HUDEP-2 (cell line): ENCODE measurements at regions not wholly inside any gene's neighbourhood (a gene's known extent, or its start where the extent isn't known, plus 50 kb on each side); places are given as distances from the start of the nearest gene placed in this dataset.
A peak's percentile ranks its signal among the peaks of the same experiment; 100 is the strongest.

ENCODE experiments used
- DNase-seq, 76 experiments: peaks; one replicate each; lab custom pipeline; 2025; ENCODE audit not compliant: unreplicated experiment in 76 of 76; lab: John Stamatoyannopoulos, UW

DNA sequence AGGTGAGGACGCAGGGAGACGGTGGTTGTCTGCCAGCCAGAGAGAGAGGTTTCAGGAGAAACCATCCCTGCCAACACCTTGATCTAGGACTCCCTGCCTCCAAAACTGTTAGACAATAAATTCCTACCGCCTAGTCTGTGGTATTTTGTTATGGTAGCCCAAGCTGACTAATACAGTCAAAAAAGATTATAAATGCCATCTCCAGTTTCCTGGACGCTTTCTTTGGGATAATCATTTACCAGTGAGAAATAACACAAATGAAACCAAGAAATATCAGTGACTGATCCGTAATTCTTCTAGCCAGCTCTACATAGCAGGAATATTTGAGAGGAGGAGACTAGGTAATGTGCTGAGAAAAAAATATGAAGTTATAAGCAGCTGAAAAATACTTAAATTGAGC lies 707.8 kb upstream of the LMCD1 start:
- DNase-seq = no peak

DNA sequence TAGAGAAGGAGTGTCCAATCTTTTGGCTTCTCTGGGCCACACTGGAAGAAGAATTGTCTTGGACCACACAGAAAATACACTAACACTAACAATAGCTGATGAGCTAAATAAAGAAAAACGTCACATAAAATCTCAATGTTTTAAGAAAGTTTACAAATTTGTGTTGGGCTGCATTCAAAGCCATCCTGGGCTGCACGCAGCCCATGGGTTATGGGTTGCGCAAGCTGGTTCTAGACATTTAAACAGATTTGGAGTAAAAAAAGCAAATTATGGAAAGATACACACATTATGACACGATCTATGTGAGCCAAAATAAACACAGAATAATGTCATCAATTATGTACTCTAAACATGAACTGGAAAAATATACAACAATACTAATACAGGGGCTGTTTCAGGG lies 703.3 kb upstream of the LMCD1 start:
- DNase-seq = no peak

DNA sequence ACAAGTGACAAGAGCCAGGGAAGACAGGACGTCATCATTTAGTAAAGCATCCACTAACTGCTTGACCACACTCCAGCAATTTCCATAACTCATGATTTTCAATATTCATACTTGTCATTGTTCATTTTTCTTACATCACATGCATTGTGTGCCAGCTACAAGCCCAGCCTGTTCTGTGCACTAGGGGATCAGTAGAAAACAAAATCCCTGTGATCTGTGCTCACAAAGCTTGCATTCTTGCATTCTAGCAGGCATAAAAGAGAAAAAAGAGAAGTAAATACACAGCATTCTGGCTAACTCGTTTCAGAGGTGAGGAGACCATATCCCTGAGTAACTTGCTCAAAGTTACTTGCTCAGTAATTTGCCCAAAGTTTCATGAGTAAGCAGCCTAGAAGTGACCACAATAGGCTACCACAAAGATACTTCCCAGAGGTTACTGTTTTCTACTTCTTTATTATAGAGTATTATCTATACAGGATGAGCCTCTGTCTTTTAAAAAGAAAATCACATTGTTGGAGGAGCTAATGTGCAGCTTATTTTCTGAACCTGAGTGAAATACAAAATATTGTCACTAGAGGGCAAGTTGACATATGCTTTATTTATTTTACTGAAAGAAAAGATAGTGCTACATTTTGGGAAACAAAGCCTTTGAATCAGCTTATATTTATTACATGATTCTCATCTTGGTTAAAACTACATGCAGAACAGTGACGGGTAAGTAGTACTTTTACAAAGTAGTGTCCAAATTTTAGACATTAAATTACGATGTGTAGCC lies 701.4 kb upstream of the LMCD1 start:
- no peak for DNase-seq

DNA sequence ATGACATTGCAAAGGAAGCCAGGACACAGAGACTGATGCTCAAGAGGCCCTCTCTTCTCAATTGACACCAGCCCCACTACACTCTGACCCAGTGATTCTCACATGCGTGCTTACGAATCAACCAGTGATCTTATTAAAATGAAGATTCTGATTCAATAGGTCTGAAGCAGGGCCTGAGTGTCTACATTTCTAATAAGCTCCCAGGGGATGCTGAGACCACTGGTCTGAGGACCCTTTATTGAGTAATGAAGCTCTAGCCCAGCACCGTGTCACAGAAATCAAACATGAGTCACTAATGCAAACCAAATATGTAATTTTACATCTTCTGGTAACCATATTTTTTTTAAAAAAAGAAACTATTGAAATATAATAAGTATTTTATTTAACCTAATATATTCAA lies 689.1 kb upstream of the LMCD1 start:
- no peak for DNase-seq

DNA sequence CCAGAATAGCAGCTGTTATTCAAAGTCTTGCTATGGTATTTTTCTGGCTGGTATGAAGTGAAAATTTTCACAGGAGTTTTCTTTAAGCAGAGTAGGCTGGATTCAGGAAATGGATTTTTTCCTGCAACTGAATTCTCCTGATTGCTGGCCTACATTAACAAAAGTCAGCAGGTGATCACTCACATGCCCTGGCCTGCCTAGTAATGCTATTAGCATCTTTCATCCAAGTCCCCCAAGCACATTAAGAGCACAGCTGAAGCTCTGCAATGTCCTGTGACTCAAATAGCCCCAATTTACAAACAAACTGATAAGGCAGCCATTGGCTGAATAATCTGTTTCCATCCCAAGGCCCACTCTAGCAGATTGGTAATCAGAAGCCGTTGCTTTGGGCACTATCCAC lies 688.3 kb upstream of the LMCD1 start:
- DNase-seq = no peak

DNA sequence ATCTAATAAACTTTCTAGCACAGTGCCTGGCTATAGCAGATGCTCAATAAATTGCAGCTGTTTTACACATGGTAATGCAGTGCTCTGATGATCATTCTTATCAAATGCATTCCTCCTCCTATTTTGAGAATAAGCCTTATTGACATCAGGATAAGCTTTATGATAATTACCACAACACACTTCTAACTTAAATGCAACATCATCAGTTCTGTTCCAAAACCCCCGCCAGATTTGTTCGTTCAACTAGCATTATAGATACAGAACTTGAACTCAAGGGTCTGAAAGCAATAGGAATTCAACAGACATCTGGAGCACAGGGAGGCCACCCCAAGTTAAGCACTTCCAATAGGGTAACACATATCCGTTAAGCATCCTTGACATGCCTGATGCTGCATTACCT lies 684.4 kb upstream of the LMCD1 start:
- no peak for DNase-seq

DNA sequence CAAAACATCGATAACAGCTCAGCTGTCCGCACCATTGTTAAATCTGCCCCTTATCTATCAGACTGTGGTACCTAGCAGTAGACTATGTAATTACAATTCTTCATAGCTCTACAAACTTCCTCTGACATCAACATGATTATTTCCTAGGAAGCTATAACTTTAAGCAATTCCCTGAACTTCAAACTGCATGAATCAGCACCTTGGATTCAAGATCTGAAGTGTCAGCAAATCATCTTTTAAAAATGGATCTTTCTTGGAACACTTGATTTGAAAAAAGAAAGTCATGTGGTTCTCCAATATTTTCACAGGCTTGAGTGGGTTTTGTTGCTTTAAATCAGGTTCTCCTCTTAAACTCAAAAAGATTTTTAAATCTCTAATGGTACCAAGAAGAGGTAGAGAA lies 680.7 kb upstream of the LMCD1 start:
- no peak for DNase-seq

DNA sequence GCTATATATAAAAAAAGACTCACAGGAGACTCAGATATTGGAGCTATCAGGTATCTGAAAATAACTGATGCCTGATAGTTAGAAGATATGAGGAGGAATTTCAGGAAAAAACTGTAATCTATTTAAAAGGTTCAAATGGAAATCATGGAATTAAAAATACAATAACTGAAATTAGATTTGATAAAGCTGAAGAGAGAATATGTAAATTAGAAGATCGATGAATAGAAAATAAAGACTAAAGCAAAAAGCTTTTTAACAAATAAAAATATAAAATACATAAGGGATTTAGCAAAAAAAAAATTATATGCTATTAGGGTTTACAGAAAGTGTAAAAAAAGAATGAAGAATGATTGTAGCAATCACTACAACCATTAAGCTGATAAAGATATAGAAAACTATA lies 679.8 kb upstream of the LMCD1 start:
- DNase-seq = no peak

DNA sequence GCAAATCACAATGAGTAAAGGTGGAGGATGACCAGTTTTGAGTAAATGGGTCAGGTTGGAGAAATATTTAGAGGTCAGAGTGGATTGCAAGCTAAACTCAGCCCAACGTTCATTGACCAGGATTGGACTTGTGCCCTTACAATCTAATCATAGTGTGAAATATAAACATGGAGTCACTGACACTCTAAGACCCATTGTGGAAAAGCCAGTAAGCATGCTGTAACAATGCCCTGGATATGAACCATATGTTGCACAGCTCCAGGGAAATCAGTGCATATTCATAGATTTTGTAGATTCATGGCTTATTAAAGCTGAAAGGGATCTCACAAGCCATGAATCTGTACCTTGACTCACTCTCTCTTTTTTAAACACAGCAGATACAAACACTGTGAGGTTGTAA lies 660.2 kb upstream of the LMCD1 start:
- no peak for DNase-seq

DNA sequence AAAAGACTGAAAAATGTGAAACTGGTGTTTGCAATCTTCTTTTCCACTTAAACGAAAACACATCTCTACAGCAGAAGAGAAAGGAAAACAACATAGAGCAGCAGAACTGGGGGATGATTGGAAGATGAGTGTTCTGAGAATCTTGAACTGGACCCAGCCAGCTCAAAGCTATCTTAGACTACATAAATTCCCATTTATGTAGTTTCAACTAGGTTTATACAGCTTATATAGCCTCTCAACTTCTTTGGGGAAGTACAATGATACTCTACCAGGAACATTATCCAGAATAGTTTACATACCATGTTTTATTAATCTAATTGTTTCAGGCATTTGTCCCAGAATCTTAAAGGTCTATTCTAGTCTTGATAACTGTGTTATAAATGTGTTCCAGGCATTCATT lies 658.2 kb upstream of the LMCD1 start:
- no peak for DNase-seq

DNA sequence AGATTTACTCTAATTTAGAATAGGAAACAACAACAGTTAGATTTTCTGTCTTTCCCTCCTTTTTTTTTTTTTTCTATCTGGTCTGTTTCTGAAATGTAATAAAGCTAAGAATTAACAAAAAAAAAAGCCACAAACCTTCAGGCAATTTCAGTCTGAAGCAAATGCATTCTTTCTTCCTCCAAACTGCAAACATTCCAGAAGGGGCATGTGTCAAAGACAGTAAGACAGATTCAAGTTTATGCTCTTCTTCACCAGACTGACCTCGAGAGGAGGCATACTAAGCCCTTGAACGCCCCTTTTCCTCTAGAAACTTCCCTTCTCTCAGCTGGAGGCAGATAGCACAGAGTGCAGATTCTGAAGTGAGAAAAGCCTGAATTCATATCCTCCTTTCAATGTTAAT lies 654.6 kb upstream of the LMCD1 start:
- no peak for DNase-seq

DNA sequence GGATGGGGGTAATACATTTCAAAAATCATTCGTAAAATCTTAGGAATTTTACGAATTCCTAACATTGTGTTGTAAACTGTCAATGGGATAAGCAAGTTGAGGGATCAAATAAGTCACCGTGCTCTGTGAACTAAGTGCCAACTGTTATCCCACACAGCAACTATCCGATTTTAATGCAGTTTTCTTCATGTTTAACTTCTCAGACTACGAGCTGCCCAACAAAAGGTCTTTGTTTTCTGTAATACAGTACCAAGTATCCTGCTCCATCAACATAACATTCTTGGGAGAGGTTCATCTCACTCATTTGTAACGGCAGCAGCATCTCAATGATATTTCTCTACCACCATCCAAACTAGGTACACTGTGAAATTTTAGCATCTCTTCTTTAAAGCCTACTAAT lies 654.1 kb upstream of the LMCD1 start:
- DNase-seq = no peak

DNA sequence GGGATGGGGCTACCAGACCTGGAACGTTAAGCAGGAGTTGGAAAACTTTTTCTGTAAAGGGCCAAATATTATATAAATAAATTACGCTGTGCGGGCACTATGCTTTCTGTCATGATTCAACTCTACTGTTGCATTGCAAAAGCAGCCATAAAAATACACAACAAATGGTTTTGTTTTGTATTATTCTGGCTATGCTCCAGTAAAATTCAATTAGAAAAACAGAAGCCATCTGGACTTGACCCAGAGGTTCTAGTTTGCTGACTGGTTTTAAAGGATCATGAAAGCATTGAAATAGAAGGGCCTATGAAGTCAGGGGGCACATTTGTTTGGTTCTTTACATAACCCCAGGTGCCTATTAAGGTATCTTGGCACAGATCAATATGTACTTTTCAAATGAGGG lies 647.4 kb upstream of the LMCD1 start:
- no peak for DNase-seq

DNA sequence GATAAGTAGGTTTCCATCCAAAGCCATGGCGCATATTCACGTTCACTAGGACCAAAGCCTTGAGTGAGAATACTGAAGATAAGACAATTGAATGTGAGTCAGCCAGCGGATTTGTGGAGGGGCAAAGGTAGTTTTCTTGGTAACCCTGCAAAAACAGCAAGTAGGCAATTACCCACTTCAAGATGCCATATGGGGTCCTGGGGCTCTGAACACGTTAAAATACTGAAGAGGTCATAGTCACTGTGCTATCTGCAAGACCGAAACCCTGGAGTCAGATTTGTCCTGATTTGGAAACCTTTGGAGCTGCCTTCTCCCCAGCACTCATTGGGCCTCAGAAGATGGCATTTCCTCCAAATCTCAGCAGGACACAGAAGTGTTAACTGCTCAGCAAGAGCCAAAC lies 646.9 kb upstream of the LMCD1 start:
- no peak for DNase-seq

DNA sequence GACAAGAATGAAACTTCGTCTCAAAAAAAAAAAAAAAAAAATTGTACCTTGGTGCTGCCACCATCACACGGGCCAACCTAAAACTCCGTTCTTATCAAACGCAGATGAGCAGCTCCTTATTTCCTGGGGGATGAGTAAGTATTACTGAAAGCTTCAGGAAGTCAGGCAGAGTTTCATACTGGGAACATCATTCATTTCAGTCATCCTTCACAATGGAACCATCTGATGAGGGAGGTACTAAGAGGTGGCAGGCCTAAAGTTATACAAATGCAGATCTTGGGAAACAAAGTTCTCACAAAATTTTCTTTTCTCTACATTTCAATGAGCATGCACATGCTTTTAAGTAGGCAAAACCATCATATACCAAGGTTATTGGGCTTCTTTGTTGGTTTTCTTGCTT lies 636.0 kb upstream of the LMCD1 start:
- DNase-seq = no peak

DNA sequence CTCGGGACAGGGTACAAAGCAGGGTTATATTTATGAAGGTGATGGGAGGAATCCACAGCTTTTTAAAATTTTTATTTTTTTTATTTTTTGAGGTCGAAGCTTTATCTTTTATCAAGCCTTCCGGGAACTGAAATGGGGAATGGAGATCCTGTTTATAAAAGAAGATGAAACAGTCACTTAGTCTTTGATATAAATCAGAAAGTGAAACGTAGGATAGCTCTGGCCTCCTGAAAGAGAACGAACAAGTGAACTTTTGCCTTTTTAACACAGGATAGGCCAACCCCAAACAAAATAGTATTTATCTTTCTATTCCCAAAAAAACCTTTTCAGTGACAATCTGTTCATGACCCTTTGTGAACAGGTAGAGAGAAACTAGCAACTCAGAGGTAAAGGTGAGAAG lies 634.0 kb upstream of the LMCD1 start:
- no peak for DNase-seq

DNA sequence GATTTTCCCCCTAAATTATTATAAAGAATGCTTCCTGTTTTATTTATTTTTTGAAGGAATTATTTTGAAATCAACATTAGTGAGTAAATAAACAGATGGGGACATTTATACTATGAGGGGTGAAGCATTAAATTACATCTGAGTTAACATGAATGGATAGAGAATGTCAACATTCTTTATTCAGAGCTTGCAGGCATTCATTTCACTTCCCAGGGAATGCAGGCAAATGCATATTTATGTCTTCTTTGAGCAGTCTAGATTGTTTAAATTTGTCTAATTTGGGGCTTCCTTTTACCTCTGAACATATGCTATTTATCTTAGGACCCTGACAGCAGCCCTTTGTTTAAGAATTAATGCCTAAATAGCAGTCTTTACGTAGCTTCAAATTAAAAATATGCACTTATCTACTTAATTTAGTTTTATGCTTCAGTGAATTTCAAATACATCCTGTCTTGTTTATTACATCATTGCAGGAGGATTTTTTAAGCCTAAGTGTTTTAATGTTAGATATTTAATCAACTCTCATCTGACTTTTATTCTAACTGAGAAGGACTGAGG lies 630.5 kb upstream of the LMCD1 start:
- no peak for DNase-seq

DNA sequence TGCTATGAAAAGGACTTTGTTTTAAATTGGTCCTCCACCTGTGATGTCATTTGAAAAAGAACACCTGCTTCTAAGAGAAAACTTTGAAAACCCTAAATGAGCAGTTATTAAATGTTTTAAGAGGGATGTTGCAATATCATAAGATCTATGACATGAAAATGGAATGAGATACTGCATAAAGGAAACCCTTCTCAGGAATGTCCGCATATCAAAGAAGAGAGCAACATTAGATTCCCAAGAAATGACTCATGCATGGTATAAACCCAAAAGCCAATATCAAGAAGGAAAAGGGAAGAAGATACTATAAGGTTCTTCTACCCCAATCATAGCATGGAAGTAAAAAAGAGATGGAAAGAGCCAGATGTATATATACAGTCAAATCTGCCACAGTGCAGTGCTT lies 627.5 kb upstream of the LMCD1 start:
- DNase-seq = no peak

DNA sequence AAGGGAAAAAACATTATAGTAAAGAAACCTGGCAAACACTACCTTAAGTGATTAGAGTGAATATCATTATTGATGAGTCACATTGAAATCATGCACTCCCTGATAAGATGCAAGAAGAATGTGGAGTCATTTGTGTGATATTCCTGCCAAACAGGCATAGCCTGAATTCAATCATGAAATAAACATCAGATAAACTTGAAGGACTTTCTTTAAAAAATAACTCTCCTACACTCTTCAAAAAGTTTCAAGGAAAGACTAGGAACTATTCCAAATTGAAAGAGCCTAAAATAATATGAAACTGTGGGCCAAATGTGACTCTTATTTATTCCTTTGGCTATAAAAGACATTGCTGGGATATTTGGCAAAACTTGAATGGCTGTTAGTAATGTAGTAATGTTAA lies 625.7 kb upstream of the LMCD1 start:
- no peak for DNase-seq

DNA sequence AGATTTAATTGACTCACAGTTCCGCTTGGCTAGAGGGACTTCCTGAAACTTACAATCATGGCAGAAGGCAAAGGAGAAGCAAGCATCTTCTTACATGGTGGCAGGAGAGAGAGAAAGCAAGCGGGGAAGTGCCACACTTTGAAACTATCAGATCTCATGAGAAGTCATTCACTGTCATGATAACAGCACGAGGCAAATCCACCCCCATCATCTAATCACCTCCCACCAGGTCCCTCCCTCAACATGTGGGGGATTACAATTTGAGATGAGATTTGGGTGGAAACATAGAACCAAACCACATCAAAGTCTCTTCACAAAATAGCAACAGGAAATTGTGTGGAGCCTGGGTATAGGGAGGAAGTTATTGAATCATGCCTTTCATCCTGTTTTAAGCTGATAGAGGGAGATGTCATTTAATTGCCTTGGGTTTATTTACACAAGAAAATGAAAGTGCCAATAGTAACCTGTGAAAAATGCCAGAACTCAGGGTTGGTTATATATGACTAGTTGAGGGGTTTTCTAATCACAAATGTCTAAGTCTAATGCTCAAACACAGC lies 624.8 kb upstream of the LMCD1 start:
- DNase-seq = peak in 4 of 76 experiments; percentile 5 to 31 (median 27)

DNA sequence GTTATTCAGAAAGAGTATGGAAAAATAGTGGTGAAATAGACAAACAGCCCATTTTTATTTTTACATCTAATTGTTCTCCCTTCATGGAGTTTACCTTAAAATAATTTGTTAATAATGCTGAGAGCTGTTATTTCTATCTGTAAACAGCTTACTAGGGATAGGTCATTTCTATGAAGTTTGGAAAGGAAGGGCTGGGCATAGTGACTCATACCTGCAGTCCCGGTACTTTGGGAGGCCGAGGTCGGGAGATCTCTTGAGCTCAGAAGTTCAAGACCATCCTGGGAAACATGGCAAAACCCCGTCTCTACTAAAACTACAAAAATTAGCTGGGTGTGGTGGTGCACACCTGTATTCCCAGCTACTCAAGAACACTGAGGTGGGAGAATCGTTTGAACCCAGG lies 624.3 kb upstream of the LMCD1 start:
- no peak for DNase-seq

DNA sequence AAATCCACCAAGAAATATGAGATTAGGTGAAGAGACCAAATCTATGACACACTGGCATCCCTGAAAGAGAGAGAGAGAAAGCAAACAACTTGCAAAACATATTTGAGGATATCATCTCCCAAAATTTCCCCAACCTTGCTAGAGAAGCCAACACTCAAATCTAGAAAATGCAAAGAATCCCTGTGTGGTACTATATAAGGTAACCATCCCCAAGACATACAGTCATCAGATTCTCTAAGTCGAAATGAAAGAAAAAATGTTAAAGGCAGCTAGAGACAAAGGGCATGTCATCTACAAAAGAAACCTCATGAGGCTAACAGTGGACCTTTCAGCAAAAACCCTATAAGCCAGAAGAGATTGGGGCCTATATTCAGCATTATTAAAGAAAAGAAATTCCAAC lies 622.1 kb upstream of the LMCD1 start:
- no peak for DNase-seq

DNA sequence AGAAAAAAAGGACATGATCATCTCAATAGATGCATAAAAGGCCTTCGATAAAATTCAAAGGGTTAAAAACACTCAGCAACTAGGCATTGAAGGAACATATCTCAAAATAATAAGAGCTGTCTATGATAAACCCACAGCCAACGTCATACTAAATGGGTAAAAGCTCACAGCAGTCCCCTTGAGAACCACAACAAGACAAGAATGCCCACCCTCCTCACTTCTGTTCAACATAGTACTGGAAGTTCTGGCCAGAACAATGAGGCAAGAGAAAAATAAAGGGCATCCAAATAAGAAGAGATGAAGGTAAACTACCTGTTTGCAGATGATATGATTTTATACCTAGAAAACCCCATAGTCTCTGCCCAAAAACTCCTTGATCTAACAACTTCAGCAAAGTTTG lies 619.7 kb upstream of the LMCD1 start:
- DNase-seq = no peak
